Parathyroid adenoma (tissue), 2 donors: ENCODE measurements at regions not wholly inside any gene's neighbourhood (a gene's known extent, or its start where the extent isn't known, plus 50 kb on each side); places are given as distances from the start of the nearest gene placed in this dataset.

Experiments
- H2AFZ ChIP-seq: fragments of 300-600 bp; sonication (generic); one replicate; pipeline ENCODE4 v1.7.0; 2017; ENCODE audit warnings: antibody characterized with exemption, mild to moderate bottlenecking
- H3K27ac ChIP-seq: fragments of 300-600 bp; sonication (generic); one replicate; pipeline ENCODE4 v1.7.0; 2017
- H3K27me3 ChIP-seq: fragments of 300-600 bp; sonication (generic); one replicate; pipeline ENCODE4 v1.7.0; 2017; ENCODE audit warnings: low read length; ENCODE audit not compliant: control insufficient read depth, insufficient read depth
- H3K36me3 ChIP-seq: fragments of 300-600 bp; sonication (generic); one replicate; pipeline ENCODE4 v1.7.0; 2017; ENCODE audit warnings: low read length; ENCODE audit not compliant: control insufficient read depth, insufficient read depth
- H3K4me1 ChIP-seq: fragments of 300-600 bp; sonication (generic); one replicate; pipeline ENCODE4 v1.7.0; 2017; ENCODE audit warnings: control low read depth
- H3K4me2 ChIP-seq: fragments of 300-600 bp; sonication (generic); one replicate; pipeline ENCODE4 v1.7.0; 2017; ENCODE audit warnings: low read length
- H3K4me3 ChIP-seq: fragments of 300-600 bp; sonication (generic); one replicate; pipeline ENCODE4 v1.7.0; 2017; ENCODE audit warnings: low read depth, low read length
- H3K79me2 ChIP-seq: fragments of 300-600 bp; sonication (generic); one replicate; pipeline ENCODE4 v1.7.0; 2017; ENCODE audit warnings: control low read depth
- H3K9ac ChIP-seq: fragments of 300-600 bp; sonication (generic); one replicate; pipeline ENCODE4 v1.7.0; 2017; ENCODE audit warnings: mild to moderate bottlenecking
- H3K9me3 ChIP-seq: fragments of 300-600 bp; sonication (generic); one replicate; pipeline ENCODE4 v1.7.0; 2017; ENCODE audit warnings: low read length; ENCODE audit not compliant: control insufficient read depth
- CTCF ChIP-seq: fragments of 300-600 bp; sonication (generic); IDR thresholded peaks from one replicate; pipeline ENCODE4 v1.7.0; 2017; ENCODE audit warnings: antibody characterized with exemption, mild to moderate bottlenecking
- donor health status: primary hyperparathyroidism.

DNA sequence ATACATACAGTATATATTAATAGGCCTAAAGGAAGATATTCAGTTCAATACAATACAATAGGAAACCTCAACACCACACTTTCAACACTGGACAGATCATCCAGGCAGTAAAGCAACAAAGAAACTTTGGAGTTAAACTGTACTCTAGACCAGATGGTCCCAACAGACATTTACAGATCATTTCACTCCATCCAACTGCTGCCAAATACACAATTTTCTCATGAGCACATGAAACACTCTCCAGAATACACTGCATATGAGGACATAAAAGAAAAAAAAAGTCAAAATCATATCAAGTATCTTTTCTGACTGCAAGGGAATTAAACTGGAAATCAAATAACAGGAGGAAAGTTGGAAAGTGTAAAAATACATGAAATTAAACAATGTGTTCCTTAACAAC is 607.5 kb upstream of the BRINP3 start:
- H3K4me3 ChIP-seq: no peak overlapping the region
- no peak overlapping the region for H3K27ac ChIP-seq
- H3K4me1 ChIP-seq: no peaks in the 10 kb centered on the region
- no peak overlapping the region for H2AFZ ChIP-seq
- no peaks in the 10 kb centered on the region for H3K27me3 ChIP-seq
- no peak overlapping the region for H3K9ac ChIP-seq
- H3K79me2 ChIP-seq: no peaks in the 10 kb centered on the region
- H3K36me3 ChIP-seq: no peaks in the 10 kb centered on the region
- no peak for TF ChIP-seq CTCF
- no peak overlapping the region for H3K4me2 ChIP-seq
- H3K9me3 ChIP-seq: no peaks in the 10 kb centered on the region

GRCh38 chr1:191086910-191087309 is 609.2 kb upstream of the BRINP3 start:
- no peaks in the 10 kb centered on the region for H3K4me1 ChIP-seq
- no peak for TF ChIP-seq CTCF
- H3K9me3 ChIP-seq: no peaks in the 10 kb centered on the region
- no peaks in the 10 kb centered on the region for H3K36me3 ChIP-seq
- H3K27me3 ChIP-seq: no peaks in the 10 kb centered on the region
- no peak overlapping the region for H3K4me3 ChIP-seq
- no peak overlapping the region for H3K4me2 ChIP-seq
- no peak overlapping the region for H3K27ac ChIP-seq
- H2AFZ ChIP-seq: no peak overlapping the region
- H3K9ac ChIP-seq: no peak overlapping the region
- H3K79me2 ChIP-seq: no peaks in the 10 kb centered on the region

DNA sequence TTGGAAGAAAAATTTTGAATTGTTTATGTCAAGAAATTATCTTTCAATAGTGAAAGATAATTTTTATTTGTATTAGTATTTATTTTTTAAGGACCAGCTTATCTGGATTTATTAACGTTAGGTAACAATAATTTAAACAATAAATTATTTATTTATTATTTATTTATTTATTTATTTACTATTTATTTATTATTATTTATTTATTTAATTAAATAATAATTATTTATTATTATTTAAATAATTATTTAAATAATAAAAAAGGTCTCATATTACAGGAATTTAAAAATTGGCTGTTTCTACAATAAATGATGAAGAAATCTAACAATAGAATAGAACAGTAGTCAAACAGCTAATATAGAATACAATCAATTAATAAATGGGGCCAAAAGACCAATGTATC is 618.7 kb upstream of the BRINP3 start:
- no peak overlapping the region for H3K4me3 ChIP-seq

GRCh38 chr1:191099696-191100095 is 622.0 kb upstream of the BRINP3 start:
- Histone ChIP-seq H3K27me3 (no peaks in the 10 kb centered on the region), H3K9me3 (no peaks in the 10 kb centered on the region), H3K79me2 (no peaks in the 10 kb centered on the region), H3K36me3 (no peaks in the 10 kb centered on the region), H3K4me1 (no peaks in the 10 kb centered on the region), H2AFZ (no peak overlapping the region), H3K27ac (no peak overlapping the region), H3K4me3 (no peak overlapping the region), H3K4me2 (no peak overlapping the region), H3K9ac (no peak overlapping the region)
- TF ChIP-seq CTCF: no peak

More for the DNA sequence above, 618.7 kb upstream of the BRINP3 start:
- no peak overlapping the region for H2AFZ ChIP-seq
- H3K4me2 ChIP-seq: no peak overlapping the region
- no peaks in the 10 kb centered on the region for H3K27me3 ChIP-seq
- H3K27ac ChIP-seq: no peak overlapping the region
- no peaks in the 10 kb centered on the region for H3K4me1 ChIP-seq
- no peaks in the 10 kb centered on the region for H3K36me3 ChIP-seq
- no peaks in the 10 kb centered on the region for H3K9me3 ChIP-seq
- no peak for TF ChIP-seq CTCF
- no peak overlapping the region for H3K9ac ChIP-seq
- H3K79me2 ChIP-seq: no peaks in the 10 kb centered on the region

DNA sequence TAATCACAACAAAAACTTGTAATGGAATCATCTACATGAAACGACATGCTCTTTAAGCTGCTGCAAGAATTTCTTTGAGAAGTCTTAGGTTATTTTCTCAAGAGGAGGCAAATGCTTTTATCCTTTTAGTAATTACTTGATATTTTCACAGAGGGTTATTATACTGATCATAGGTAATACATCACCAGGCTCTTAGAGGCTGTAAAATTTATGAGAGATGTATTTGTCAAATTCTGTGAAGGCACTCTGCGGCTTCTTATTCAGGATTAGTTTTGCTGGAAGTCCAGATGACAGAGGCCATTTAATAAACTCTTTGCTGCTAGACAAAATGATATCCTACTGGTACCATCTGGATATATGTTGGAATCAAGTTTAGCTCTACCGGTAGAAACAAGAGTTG is 624.3 kb upstream of the BRINP3 start:
- H3K4me1 ChIP-seq: no peaks in the 10 kb centered on the region
- no peak overlapping the region for H3K27ac ChIP-seq
- H2AFZ ChIP-seq: no peak overlapping the region
- no peaks in the 10 kb centered on the region for H3K27me3 ChIP-seq
- no peak overlapping the region for H3K9ac ChIP-seq
- no peaks in the 10 kb centered on the region for H3K36me3 ChIP-seq
- H3K9me3 ChIP-seq: no peaks in the 10 kb centered on the region
- no peaks in the 10 kb centered on the region for H3K79me2 ChIP-seq
- no peak overlapping the region for H3K4me3 ChIP-seq
- TF ChIP-seq CTCF: no peak
- no peak overlapping the region for H3K4me2 ChIP-seq
